ENCODE measurements at regions not wholly inside any gene's neighbourhood (a gene's known extent, or its start where the extent isn't known, plus 50 kb on each side); places are given as distances from the start of the nearest gene placed in this dataset.

GRCh38 chr5:58143727-58144126, 316.2 kb downstream of the PLK2 start:
- TF ChIP-seq CTCF (IDR thresholded peaks at IDR 0.05) (no peak), POLR2A (IDR thresholded peaks at IDR 0.05) (no peak)
